ENCODE measurements at regions not wholly inside any gene's neighbourhood (a gene's known extent, or its start where the extent isn't known, plus 50 kb on each side); places are given as distances from the start of the nearest gene placed in this dataset.
"Not testable (repeated sequence)": the region's sequence is repeated elsewhere in the genome, so short reads cannot be mapped to it uniquely, and the experiment has no call there.

GRCh38 chr7:4438723-4439245, 243.3 kb upstream of the FOXK1 start:
- no peak for DNase-seq

- no peak for DNase-seq
These were observed 242.7 kb upstream of the FOXK1 start for GRCh38 chr7:4439444-4439843.

- no peak for DNase-seq
These were observed 238.0 kb upstream of the FOXK1 start for GRCh38 chr7:4444106-4444505.

GRCh38 chr7:4445777-4446176, 236.3 kb upstream of the FOXK1 start:
- DNase-seq = no peak

GRCh38 chr7:4449263-4449662, 232.8 kb upstream of the FOXK1 start:
- DNase-seq = no peak

GRCh38 chr7:4450483-4450882, 231.6 kb upstream of the FOXK1 start:
- no peak for DNase-seq

GRCh38 chr7:4460597-4460996, 221.5 kb upstream of the FOXK1 start:
- DNase-seq = no peak

GRCh38 chr7:4461531-4461930, 220.6 kb upstream of the FOXK1 start:
- no peak for DNase-seq

GRCh38 chr7:4468320-4469102, 213.6 kb upstream of the FOXK1 start:
- DNase-seq = no peak

- DNase-seq = no peak
These were observed 211.8 kb upstream of the FOXK1 start for GRCh38 chr7:4470246-4470645.

GRCh38 chr7:4472728-4473127, 209.4 kb upstream of the FOXK1 start:
- no peak for DNase-seq

- DNase-seq = peak in 1 of 2 donors; percentile 3
These were observed 202.6 kb upstream of the FOXK1 start for GRCh38 chr7:4479367-4480039.

- not testable (repeated sequence) for DNase-seq
These were observed 202.0 kb upstream of the FOXK1 start for GRCh38 chr7:4480131-4480530.

GRCh38 chr7:4483851-4484250, 198.2 kb upstream of the FOXK1 start:
- DNase-seq = no peak

GRCh38 chr7:4484545-4484944, 197.6 kb upstream of the FOXK1 start:
- DNase-seq = no peak

- no peak for DNase-seq
These were observed 195.2 kb upstream of the FOXK1 start for GRCh38 chr7:4486907-4487306.

GRCh38 chr7:4496911-4497310, 185.2 kb upstream of the FOXK1 start:
- DNase-seq = not testable (repeated sequence)

- no peak for DNase-seq
These were observed 181.3 kb upstream of the FOXK1 start for GRCh38 chr7:4500812-4501211.

- DNase-seq = not testable (repeated sequence)
These were observed 174.2 kb upstream of the FOXK1 start for GRCh38 chr7:4507886-4508285.

GRCh38 chr7:4513450-4513849, 168.6 kb upstream of the FOXK1 start:
- no peak for DNase-seq

GRCh38 chr7:4519819-4520520, 162.1 kb upstream of the FOXK1 start:
- DNase-seq = no peak

GRCh38 chr7:4523219-4523618, 158.9 kb upstream of the FOXK1 start:
- DNase-seq = no peak

GRCh38 chr7:4523873-4524272, 158.2 kb upstream of the FOXK1 start:
- no peak for DNase-seq

GRCh38 chr7:4525884-4526283, 156.2 kb upstream of the FOXK1 start:
- no peak for DNase-seq

Measured in CD4-positive, alpha-beta T cell treated with Interferon alpha-2 for 1 hour (primary cell).